H1 (cell line): ENCODE measurements at regions not wholly inside any gene's neighbourhood (a gene's known extent, or its start where the extent isn't known, plus 50 kb on each side); places are given as distances from the start of the nearest gene placed in this dataset.

Experiments
- CBX5 ChIP-seq: fragments of 300-800, 300-1000 bp; sonication (generic); IDR thresholded peaks from 2 replicates; pipeline ENCODE4 v1.7.1; 2016; ENCODE audit warnings: antibody characterized with exemption, low read length, low read depth
- CHD1 ChIP-seq: IDR thresholded peaks from 2 replicates; pipeline ENCODE4 v1.6.1; 2012; ENCODE audit warnings: low read depth, low read length, improper control_type of control experiment
- SIX5 ChIP-seq: IDR thresholded peaks from 2 replicates; pipeline ENCODE4 v1.6.1; 2011; ENCODE audit warnings: mild to moderate bottlenecking, low read depth, low read length
- TAF1 ChIP-seq: IDR thresholded peaks from 2 replicates; pipeline ENCODE4 v1.6.1; 2011; ENCODE audit warnings: mild to moderate bottlenecking, low read depth, low read length
- TF ChIP-seq, protein P1 (sequence below): fragments of 300-600 bp; sonication (generic); IDR thresholded peaks from 2 replicates; pipeline ENCODE4 v1.7.1; 2012; ENCODE audit warnings: low read length, moderate library complexity, mild to moderate bottlenecking, inconsistent platforms; ENCODE audit not compliant: insufficient replicate concordance

DNA sequence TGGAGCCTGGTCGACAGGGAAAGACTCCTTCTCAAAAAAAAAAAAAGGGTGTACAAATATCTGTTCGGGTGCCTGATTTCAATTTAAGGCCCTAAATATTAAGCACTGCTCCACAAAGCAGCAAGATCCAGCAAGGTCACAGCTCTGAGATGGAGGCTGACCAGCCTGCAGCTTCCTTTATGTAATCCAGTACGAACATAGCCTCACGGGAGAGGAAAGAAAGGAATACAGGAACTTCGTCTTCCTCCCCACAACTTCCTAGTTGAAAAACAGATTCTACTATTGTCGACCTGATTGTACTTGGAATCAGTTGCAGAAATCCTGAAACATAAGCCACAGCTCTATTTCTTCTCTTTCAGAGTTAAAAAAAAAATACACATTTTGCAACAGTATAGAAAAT lies 53.5 kb upstream of the TBC1D9 start (continued):
- TF ChIP-seq, protein P1, sequence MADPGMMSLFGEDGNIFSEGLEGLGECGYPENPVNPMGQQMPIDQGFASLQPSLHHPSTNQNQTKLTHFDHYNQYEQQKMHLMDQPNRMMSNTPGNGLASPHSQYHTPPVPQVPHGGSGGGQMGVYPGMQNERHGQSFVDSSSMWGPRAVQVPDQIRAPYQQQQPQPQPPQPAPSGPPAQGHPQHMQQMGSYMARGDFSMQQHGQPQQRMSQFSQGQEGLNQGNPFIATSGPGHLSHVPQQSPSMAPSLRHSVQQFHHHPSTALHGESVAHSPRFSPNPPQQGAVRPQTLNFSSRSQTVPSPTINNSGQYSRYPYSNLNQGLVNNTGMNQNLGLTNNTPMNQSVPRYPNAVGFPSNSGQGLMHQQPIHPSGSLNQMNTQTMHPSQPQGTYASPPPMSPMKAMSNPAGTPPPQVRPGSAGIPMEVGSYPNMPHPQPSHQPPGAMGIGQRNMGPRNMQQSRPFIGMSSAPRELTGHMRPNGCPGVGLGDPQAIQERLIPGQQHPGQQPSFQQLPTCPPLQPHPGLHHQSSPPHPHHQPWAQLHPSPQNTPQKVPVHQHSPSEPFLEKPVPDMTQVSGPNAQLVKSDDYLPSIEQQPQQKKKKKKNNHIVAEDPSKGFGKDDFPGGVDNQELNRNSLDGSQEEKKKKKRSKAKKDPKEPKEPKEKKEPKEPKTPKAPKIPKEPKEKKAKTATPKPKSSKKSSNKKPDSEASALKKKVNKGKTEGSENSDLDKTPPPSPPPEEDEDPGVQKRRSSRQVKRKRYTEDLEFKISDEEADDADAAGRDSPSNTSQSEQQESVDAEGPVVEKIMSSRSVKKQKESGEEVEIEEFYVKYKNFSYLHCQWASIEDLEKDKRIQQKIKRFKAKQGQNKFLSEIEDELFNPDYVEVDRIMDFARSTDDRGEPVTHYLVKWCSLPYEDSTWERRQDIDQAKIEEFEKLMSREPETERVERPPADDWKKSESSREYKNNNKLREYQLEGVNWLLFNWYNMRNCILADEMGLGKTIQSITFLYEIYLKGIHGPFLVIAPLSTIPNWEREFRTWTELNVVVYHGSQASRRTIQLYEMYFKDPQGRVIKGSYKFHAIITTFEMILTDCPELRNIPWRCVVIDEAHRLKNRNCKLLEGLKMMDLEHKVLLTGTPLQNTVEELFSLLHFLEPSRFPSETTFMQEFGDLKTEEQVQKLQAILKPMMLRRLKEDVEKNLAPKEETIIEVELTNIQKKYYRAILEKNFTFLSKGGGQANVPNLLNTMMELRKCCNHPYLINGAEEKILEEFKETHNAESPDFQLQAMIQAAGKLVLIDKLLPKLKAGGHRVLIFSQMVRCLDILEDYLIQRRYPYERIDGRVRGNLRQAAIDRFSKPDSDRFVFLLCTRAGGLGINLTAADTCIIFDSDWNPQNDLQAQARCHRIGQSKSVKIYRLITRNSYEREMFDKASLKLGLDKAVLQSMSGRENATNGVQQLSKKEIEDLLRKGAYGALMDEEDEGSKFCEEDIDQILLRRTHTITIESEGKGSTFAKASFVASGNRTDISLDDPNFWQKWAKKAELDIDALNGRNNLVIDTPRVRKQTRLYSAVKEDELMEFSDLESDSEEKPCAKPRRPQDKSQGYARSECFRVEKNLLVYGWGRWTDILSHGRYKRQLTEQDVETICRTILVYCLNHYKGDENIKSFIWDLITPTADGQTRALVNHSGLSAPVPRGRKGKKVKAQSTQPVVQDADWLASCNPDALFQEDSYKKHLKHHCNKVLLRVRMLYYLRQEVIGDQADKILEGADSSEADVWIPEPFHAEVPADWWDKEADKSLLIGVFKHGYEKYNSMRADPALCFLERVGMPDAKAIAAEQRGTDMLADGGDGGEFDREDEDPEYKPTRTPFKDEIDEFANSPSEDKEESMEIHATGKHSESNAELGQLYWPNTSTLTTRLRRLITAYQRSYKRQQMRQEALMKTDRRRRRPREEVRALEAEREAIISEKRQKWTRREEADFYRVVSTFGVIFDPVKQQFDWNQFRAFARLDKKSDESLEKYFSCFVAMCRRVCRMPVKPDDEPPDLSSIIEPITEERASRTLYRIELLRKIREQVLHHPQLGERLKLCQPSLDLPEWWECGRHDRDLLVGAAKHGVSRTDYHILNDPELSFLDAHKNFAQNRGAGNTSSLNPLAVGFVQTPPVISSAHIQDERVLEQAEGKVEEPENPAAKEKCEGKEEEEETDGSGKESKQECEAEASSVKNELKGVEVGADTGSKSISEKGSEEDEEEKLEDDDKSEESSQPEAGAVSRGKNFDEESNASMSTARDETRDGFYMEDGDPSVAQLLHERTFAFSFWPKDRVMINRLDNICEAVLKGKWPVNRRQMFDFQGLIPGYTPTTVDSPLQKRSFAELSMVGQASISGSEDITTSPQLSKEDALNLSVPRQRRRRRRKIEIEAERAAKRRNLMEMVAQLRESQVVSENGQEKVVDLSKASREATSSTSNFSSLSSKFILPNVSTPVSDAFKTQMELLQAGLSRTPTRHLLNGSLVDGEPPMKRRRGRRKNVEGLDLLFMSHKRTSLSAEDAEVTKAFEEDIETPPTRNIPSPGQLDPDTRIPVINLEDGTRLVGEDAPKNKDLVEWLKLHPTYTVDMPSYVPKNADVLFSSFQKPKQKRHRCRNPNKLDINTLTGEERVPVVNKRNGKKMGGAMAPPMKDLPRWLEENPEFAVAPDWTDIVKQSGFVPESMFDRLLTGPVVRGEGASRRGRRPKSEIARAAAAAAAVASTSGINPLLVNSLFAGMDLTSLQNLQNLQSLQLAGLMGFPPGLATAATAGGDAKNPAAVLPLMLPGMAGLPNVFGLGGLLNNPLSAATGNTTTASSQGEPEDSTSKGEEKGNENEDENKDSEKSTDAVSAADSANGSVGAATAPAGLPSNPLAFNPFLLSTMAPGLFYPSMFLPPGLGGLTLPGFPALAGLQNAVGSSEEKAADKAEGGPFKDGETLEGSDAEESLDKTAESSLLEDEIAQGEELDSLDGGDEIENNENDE = no peak
- TF ChIP-seq SIX5 (no peak), TAF1 (no peak), CHD1 (no peak), CBX5 (no peak)
- TF ChIP-seq, all 59 proteins: peak for 0
